OCI-LY7 (cell line): ENCODE measurements at regions not wholly inside any gene's neighbourhood (a gene's known extent, or its start where the extent isn't known, plus 50 kb on each side); places are given as distances from the start of the nearest gene placed in this dataset.

Experiments used
- BruUV-seq: library from RNA; stranded (reverse); fragments of 400-500 nt; replicated peaks from 2 replicates; lab custom pipeline; 2021; lab: Mats Ljungman, UMichigan
- CTCF ChIA-PET: fragments of 300-600 bp; sonication (Branson Sonifier 250); formaldehyde crosslinking; loops from one replicate; lab custom pipeline; 2022; ENCODE audit warnings: antibody characterized with exemption; ENCODE audit not compliant: unreplicated experiment; lab: Charles Lee
- POLR2A ChIA-PET: fragments of 300-600 bp; sonication (Branson Sonifier 250); formaldehyde crosslinking; loops from one replicate; lab custom pipeline; 2022; ENCODE audit warnings: antibody characterized with exemption; lab: Charles Lee
- DNase-seq: peaks from one replicate; pipeline ENCODE4 v3.0.0-alpha.2; 2015; ENCODE audit warnings: low spot score
- H2AFZ ChIP-seq: fragments of 200-600 bp; sonication (generic), shearing (Covaris generic); 2 replicates; pipeline ENCODE4 v1.6.1; 2014; ENCODE audit warnings: mild to moderate bottlenecking, antibody characterized with exemption, low read length, moderate library complexity
- H3K27ac ChIP-seq: fragments of 200-600 bp; sonication (generic); 2 replicates; pipeline ENCODE4 v1.5.1; 2014; ENCODE audit warnings: mixed run types, low read depth, mild to moderate bottlenecking, moderate library complexity, low read length, inconsistent platforms; ENCODE audit not compliant: poor library complexity, severe bottlenecking
- H3K36me3 ChIP-seq: fragments of 200-600 bp; sonication (generic); 2 replicates; pipeline ENCODE4 v1.6.1; 2014; ENCODE audit warnings: mild to moderate bottlenecking, antibody characterized with exemption, low read length, moderate library complexity, mixed read lengths; ENCODE audit not compliant: insufficient read depth
- H3K4me1 ChIP-seq: fragments of 200-600 bp; sonication (generic); 2 replicates; pipeline ENCODE4 v1.5.1; 2014; ENCODE audit warnings: mild to moderate bottlenecking, low read length; ENCODE audit not compliant: insufficient read depth, poor library complexity, severe bottlenecking
- H3K4me2 ChIP-seq: fragments of 200-600 bp; sonication (generic); 2 replicates; pipeline ENCODE4 v1.6.1; 2014; ENCODE audit warnings: mild to moderate bottlenecking, low read length
- H3K4me3 ChIP-seq: fragments of 200-600 bp; sonication (generic); 2 replicates; pipeline ENCODE4 v1.5.1; 2014; ENCODE audit warnings: mild to moderate bottlenecking, low read depth, low read length; ENCODE audit not compliant: poor library complexity, severe bottlenecking
- H3K79me2 ChIP-seq: fragments of 200-600 bp; sonication (generic); 2 replicates; pipeline ENCODE4 v1.6.1; 2016; ENCODE audit warnings: low read depth, mild to moderate bottlenecking, low read length, moderate library complexity, mixed read lengths; ENCODE audit not compliant: insufficient read depth
- H3K9me2 ChIP-seq: fragments of 200-600 bp; sonication (generic); 2 replicates; pipeline ENCODE4 v1.6.1; 2016; ENCODE audit warnings: mild to moderate bottlenecking, low read length, mixed read lengths; ENCODE audit not compliant: insufficient read depth
- H3K9me3 ChIP-seq: fragments of 200-600 bp; sonication (generic); 2 replicates; pipeline ENCODE4 v1.6.1; 2014; ENCODE audit warnings: mild to moderate bottlenecking, mixed run types, low read length, mixed read lengths
- H4K20me1 ChIP-seq: fragments of 200-600 bp; sonication (generic); 2 replicates; pipeline ENCODE4 v1.6.1; 2014; ENCODE audit warnings: mild to moderate bottlenecking, antibody characterized with exemption, low read length, moderate library complexity, mixed read lengths; ENCODE audit not compliant: insufficient read depth
- EZH2phosphoT487 ChIP-seq: fragments of 200-600 bp; sonication (generic); IDR thresholded peaks from 2 replicates; pipeline ENCODE4 v1.6.1; 2018; ENCODE audit warnings: low read depth, borderline replicate concordance, mild to moderate bottlenecking, mixed run types, antibody characterized with exemption, low read length, moderate library complexity, mixed read lengths
- intact Hi-C: fragments of 100-400 bp; cut with micrococcal nuclease; formaldehyde crosslinking; loops from one replicate; pipeline ENCODE4 v1.10.0; 2022; ENCODE audit not compliant: unreplicated experiment
- TF ChIP-seq, protein P1 (sequence below): fragments of 200-600 bp; sonication (generic); conservative IDR thresholded peaks from 2 replicates; pipeline ENCODE4 v1.5.1; 2014; ENCODE audit warnings: mild to moderate bottlenecking, antibody characterized with exemption, low read length, moderate library complexity, mixed read lengths

DNA sequence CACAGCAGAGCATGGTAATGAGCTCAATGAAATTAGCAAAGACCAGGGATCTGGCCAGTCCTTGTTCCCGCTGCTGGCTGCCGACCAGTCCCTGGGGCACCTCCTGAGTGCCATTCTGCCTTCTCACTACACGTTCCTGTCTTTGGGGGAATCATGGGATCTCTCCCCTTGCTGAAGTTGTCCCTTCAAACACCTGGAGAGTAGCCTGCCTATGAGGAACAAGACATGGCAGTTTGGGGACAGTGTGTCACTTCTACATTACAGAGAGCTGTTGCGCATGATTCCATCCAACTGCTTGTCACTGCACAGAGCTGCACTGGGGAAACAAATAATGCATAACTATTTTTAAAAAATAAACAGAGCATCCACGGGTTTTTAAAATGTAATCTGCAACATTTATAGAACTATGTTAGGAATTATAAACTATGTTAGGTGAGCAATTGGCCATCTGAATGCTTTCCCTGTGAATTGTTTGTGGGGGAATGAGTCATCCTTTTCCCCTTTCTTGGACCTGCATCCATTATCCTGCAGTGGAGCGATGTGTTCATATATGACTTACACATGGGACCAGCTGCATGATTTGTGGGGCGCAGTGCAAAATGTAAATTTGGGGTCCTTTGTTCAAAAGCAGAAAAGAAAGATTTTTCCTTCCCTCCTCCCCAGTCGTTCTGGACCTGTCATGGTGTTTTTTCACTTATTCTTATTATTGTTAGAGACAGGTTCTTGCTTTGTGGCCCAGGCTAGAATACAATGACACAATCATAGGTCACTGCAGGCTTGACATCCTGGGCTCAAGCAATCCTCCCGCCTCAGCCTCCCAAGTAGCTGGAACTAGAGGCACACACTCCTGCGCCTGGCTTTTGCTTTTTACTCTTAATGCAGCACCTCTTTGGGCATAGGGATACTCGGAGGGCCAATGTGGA, 115.0 kb upstream of the TBL1X start:
- CTCF ChIA-PET = no interaction called here
- no peak overlapping the region for H3K4me3 ChIP-seq
- BruUV-seq = no TSS peak
- peaks cover 15% of the 10 kb centered on the region for H3K4me1 ChIP-seq
- H3K9me2 ChIP-seq = no peaks in the 10 kb centered on the region
- no peaks in the 10 kb centered on the region for H3K36me3 ChIP-seq
- no peak overlapping the region for H3K27ac ChIP-seq
- H3K4me2 ChIP-seq = no peak overlapping the region
- no peaks in the 10 kb centered on the region for H4K20me1 ChIP-seq
- TF ChIP-seq EZH2phosphoT487 = no peak
- TF ChIP-seq, protein P1, sequence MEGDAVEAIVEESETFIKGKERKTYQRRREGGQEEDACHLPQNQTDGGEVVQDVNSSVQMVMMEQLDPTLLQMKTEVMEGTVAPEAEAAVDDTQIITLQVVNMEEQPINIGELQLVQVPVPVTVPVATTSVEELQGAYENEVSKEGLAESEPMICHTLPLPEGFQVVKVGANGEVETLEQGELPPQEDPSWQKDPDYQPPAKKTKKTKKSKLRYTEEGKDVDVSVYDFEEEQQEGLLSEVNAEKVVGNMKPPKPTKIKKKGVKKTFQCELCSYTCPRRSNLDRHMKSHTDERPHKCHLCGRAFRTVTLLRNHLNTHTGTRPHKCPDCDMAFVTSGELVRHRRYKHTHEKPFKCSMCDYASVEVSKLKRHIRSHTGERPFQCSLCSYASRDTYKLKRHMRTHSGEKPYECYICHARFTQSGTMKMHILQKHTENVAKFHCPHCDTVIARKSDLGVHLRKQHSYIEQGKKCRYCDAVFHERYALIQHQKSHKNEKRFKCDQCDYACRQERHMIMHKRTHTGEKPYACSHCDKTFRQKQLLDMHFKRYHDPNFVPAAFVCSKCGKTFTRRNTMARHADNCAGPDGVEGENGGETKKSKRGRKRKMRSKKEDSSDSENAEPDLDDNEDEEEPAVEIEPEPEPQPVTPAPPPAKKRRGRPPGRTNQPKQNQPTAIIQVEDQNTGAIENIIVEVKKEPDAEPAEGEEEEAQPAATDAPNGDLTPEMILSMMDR = no peak
- no peak for DNase-seq
- intact Hi-C loops = no loop called here
- no peaks in the 10 kb centered on the region for H3K79me2 ChIP-seq
- POLR2A ChIA-PET = interaction anchor here (0.6 kb wide), 1 partner anchor 47 kb away, joined by 3 read pairs; no protein-coding TSS in a partner anchor
- H3K9me3 ChIP-seq = no peaks in the 10 kb centered on the region
- H2AFZ ChIP-seq = no peak overlapping the region

GRCh38 chrX:9351126-9351525, 113.7 kb upstream of the TBL1X start:
- Histone ChIP-seq H3K79me2 (no peaks in the 10 kb centered on the region), H3K27ac (no peak overlapping the region), H3K4me3 (no peak overlapping the region), H3K4me1 (peaks cover 15% of the 10 kb centered on the region), H2AFZ (no peak overlapping the region), H3K9me2 (no peaks in the 10 kb centered on the region), H3K4me2 (no peak overlapping the region), H4K20me1 (no peaks in the 10 kb centered on the region), H3K36me3 (no peaks in the 10 kb centered on the region), H3K9me3 (no peaks in the 10 kb centered on the region)
- no TSS peak for BruUV-seq
- intact Hi-C loops = no loop called here
- ChIA-PET POLR2A (no interaction called here), CTCF (no interaction called here)
- DNase-seq = no peak
- no peak for TF ChIP-seq EZH2phosphoT487
- TF ChIP-seq, protein P1 = no peak

DNA sequence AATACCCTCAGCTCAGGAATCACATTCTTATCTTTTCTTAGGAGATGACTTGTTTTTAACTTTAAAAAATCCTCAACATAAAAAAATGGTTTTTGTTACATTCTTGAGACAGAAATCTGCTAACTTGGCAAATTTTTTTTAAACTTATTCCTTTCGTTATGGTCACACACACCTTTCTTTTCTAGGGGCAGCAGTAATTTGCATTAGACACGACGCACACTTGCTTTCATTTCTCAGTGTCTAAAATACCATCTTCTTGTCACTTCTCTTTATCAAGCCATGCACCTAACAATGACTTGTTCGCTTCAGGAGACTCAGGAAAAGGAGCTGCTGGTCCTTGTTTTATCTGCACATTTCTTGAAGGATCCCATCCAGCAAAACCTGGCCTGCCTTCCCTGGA, 112.6 kb upstream of the TBL1X start:
- intact Hi-C loops = no loop called here
- no peaks in the 10 kb centered on the region for H3K9me2 ChIP-seq
- DNase-seq = peak; percentile 8
- CTCF ChIA-PET = no interaction called here
- POLR2A ChIA-PET = no interaction called here
- no peaks in the 10 kb centered on the region for H4K20me1 ChIP-seq
- H3K4me2 ChIP-seq = peak overlapping the region; percentile 66
- H3K4me3 ChIP-seq = no peak overlapping the region
- H3K9me3 ChIP-seq = no peaks in the 10 kb centered on the region
- peak overlapping the region; percentile 74; the same call in 1 of the 2 replicates for H2AFZ ChIP-seq
- no TSS peak for BruUV-seq
- peaks cover 15% of the 10 kb centered on the region for H3K4me1 ChIP-seq
- TF ChIP-seq, protein P1 = no peak
- TF ChIP-seq EZH2phosphoT487 = no peak
- H3K79me2 ChIP-seq = no peaks in the 10 kb centered on the region
- H3K27ac ChIP-seq = no peak overlapping the region
- H3K36me3 ChIP-seq = no peaks in the 10 kb centered on the region
